ENCODE measurements at regions not wholly inside any gene's neighbourhood (a gene's known extent, or its start where the extent isn't known, plus 50 kb on each side); places are given as distances from the start of the nearest gene placed in this dataset.
A peak's percentile ranks its signal among the peaks of the same experiment; 100 is the strongest.
"Not testable (repeated sequence)": the region's sequence is repeated elsewhere in the genome, so short reads cannot be mapped to it uniquely, and the experiment has no call there.

DNA sequence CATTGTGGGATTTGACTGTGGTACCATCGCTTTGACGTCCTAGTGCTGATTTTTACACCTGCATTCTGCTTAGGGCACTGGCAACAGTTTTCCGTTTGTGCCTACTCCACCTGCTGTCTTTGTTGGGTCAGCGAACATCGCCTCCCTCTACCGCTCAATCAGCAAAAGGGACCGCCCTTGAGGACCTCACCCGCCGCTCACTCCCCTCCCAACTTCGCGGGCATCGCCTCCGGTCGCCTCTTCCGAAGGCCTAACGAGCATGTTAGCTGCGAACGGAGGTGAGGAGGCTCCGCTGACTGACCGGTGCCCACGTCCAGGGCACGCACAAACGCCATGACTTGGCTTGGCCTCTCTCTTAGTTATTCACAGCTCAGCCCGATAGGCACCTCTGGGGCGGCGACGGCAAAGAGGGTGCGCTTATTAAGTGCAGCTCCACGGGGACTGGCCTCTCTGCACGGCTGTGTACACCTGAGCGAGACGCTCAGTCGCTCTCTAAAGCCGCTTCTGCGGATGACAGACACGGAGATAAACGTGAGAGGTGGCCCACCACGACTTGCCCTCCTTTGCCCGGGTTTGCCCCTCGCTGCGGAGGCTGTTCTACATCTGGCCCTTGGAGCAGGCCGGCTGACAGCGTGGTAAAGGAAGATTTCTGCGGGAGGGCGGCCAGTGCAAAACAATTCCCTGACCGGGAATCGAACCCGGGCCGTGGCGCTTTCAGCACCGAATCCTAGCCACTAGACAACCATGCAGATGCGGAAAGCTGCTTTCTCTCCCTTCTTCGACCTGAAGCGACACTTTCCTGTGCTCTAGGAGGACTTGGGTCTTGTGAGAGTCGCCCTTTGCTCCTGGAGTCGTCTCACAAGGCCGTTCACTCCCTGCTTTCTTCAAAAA lies 179.5 kb downstream of the FAM72C start:
- CTCF ChIA-PET; DNase-seq (ENCODE audit: extremely low spot score): not testable (repeated sequence)

DNA sequence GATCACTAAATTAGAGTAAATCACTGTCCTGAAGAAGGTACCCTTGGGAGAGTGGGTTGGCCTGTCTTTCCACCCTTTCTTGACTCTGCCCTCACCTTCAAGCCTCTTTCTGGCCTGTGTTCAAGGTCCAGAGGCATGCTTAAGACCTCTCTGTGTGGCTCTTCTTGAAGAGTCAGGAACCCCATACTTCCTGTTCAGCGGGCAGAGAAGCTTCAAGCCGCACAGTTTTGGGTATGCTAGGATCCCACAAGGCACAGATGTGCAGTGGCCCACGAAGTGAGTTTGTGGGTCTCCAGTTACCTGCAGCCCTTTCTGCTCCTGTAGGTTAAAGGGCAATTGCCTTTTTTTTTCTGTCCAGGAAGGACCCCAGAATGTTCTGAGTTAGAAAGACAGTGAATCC lies 185.4 kb downstream of the FAM72C start:
- DNase-seq (ENCODE audit: extremely low spot score); CTCF ChIA-PET; POLR2A ChIA-PET: not testable (repeated sequence)

More for the DNA sequence above, 179.5 kb downstream of the FAM72C start:
- POLR2A ChIA-PET: not testable (repeated sequence)

DNA sequence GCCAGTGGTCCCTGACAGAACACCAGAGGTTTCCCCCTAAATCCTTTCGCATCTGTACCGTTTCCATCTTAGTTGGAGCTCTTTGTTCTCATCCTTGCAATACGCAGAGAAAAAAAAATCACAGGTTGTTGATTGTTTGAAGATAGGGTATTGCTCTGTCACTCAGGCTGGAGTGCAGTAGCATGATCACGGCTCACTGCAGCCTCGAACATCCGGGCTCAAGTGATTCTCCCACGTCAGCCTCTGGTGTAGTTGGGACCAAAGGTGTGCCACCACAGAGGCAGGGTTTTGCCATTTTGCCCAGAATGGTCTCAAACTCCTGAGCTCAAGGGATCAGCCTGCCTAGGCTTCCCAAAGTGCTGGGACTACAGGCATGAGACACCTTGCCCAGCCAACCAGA lies 185.9 kb downstream of the FAM72C start:
- CTCF ChIA-PET; DNase-seq (ENCODE audit: extremely low spot score); POLR2A ChIA-PET: not testable (repeated sequence)

DNA sequence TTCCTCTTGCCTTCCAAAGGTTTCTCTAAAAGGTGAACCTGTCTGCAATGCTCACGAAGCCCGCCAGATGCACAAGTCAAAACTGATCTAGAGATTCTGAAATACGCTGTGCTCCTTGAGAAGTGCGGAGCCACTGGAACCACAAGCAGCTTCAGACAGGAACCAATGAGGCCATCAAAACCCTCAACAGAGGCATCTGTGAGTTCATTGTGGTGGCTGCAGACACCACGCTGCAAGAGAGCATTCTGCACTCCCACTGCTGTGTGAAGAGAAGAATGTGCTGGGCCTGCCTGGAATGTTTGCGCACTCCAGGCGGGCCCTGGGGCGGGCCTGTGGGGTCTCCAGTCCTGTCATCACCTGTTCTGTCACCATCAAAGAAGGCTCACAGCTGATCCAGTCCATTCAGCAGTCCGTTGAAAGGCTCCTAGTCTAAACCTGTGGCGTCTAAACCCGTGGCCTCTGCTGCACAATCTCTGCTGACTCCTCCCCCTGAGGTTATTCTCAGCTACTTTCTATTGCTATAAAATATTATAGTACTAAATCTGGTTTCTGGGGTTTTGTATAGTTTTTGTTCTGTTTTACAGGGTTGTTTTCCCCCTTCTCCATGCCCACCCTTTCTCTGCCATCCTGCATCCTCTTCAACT lies 187.4 kb downstream of the FAM72C start:
- POLR2A ChIA-PET; CTCF ChIA-PET; DNase-seq (ENCODE audit: extremely low spot score): not testable (repeated sequence)

DNA sequence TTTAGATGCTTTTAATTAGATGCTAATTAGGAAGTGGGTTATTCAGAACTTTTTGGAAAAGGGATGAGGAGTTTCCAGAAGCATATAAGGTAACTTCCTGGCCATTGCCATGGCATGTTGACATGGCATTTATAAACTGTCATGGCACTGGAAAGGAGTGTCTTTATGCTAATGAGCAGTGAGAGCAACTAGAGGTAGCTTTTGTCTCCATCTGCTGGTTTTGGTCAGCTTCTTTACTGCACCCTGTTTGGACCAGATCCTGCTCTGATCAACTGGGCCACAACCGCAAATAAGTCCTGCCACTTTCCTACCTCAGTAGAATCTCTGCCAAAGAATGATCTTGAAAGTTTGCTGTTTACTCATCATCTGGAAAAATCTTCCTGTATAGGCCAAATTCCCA lies 193.6 kb downstream of the FAM72C start:
- CTCF ChIA-PET; DNase-seq (ENCODE audit: extremely low spot score); POLR2A ChIA-PET: not testable (repeated sequence)

DNA sequence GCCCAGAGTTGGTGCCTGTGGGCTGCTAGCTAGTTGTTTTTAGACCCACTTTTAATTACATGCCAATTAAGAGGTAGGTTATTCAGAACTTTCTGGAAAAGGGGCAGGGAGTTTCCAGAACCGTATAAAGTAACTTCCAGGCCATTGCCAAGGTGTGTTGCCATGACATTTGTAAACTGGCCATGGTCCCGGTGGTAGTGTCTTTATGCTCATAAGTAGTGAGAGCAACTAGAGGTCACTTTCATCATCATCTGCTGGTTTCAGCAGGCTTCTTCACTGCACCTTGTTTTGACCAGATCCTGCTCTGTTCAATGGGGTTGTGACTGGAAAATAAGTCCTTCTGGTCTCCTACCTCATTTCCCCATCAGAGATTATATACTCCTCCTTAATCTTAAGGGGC lies 207.0 kb downstream of the FAM72C start:
- POLR2A ChIA-PET; CTCF ChIA-PET; DNase-seq (ENCODE audit: extremely low spot score): not testable (repeated sequence)

DNA sequence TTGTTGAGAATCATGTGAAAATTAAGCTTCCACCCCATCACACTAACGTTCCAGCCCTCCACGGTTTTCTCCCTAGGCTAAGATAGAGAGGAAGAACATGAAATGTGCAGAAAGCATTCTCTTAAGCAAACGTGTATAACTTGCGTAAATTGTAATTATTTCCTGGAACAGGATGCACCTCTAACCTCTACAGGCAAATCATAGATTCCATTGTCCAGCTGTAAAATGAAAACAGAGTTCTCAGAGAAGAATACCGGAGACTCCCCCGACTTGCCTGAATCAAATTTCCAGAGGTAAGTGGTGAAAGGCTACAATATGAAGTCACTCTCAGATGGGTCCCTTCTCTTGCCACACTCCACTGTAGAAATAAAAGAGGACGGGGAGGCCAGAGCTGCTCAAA lies 211.4 kb downstream of the FAM72C start:
- POLR2A ChIA-PET; DNase-seq (ENCODE audit: extremely low spot score); CTCF ChIA-PET: not testable (repeated sequence)

DNA sequence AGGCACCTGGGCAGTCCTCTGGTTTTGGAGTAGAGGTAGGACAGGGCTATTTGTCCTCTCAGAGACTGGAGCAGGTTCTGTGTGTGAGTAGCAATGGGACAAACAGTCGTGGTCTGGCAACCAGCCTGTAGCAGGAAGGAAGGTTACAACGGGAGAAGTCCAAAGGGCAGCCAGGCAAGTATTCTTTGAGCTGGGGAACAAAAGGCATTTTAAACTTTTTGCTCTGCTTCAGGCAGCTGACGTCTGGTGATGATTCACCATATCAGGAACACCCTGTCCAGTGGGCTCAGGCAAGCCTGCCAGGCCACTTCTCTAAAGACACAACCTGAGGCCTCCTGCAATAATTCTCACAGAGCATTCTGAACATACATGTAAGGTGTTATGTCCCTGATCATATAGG lies 215.8 kb downstream of the FAM72C start:
- DNase-seq (ENCODE audit: extremely low spot score); POLR2A ChIA-PET; CTCF ChIA-PET: not testable (repeated sequence)

DNA sequence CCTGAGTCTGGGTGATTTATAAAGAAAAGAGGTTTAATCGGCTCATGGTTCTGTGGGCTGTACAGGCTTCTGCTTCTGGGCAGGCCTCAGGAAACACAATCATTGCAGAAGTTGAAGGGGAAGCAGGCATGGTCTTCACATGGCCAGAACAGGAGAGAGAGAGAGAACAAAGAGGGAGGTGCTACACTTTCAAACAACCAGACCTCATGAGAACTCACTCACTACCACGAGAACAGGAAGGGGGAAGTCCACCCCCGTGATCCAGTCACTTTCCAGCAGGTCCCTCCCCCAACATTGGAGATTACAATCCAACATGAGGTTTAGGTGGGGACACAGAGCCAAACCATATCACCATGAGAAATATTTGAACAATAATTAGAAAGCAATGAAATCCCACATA lies 222.9 kb downstream of the FAM72C start:
- TF ChIP-seq, protein P1, sequence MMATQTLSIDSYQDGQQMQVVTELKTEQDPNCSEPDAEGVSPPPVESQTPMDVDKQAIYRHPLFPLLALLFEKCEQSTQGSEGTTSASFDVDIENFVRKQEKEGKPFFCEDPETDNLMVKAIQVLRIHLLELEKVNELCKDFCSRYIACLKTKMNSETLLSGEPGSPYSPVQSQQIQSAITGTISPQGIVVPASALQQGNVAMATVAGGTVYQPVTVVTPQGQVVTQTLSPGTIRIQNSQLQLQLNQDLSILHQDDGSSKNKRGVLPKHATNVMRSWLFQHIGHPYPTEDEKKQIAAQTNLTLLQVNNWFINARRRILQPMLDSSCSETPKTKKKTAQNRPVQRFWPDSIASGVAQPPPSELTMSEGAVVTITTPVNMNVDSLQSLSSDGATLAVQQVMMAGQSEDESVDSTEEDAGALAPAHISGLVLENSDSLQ (IDR thresholded peaks at IDR 0.05): no peak
- no peak for TF ChIP-seq FOXK2 (IDR thresholded peaks at IDR 0.05)
- no peak for TF ChIP-seq SP1 (IDR thresholded peaks at IDR 0.05)
- TF ChIP-seq TARDBP (IDR thresholded peaks at IDR 0.05): no peak
- TF ChIP-seq HDGF (IDR thresholded peaks at IDR 0.05; ENCODE audit: borderline replicate concordance): no peak
- CTCF ChIA-PET: no interaction called here
- POLR2A ChIA-PET: no interaction called here
- DNase-seq (ENCODE audit: extremely low spot score): no peak

DNA sequence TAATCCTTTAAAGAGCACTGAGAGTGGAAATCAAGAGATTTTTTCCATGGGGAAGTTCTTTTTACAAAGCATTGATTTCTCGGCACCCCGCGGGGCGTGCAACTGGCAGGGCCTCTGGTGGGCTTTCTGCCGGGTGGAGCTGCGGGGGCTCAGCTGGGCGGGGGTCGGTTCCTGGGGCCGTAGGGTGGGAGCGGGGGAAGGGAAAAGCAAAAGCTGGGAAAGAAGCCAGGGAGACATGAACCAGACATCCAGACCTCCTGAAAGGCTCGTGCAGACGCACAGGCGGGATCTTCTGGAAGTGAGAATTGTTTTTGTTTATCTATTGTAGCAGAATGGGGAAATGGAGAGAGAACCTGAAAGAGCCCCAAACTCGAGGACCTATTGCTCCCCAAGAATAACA lies 235.2 kb downstream of the FAM72C start:
- no peak for DNase-seq (ENCODE audit: extremely low spot score)
- POLR2A ChIA-PET: no interaction called here
- TF ChIP-seq SUZ12 (IDR thresholded peaks at IDR 0.05): no peak
- peak; percentile 58; the same call in 1 of the 2 replicates for TF ChIP-seq L3MBTL2 (conservative IDR thresholded peaks at IDR 0.05)
- CTCF ChIA-PET: no interaction called here

DNA sequence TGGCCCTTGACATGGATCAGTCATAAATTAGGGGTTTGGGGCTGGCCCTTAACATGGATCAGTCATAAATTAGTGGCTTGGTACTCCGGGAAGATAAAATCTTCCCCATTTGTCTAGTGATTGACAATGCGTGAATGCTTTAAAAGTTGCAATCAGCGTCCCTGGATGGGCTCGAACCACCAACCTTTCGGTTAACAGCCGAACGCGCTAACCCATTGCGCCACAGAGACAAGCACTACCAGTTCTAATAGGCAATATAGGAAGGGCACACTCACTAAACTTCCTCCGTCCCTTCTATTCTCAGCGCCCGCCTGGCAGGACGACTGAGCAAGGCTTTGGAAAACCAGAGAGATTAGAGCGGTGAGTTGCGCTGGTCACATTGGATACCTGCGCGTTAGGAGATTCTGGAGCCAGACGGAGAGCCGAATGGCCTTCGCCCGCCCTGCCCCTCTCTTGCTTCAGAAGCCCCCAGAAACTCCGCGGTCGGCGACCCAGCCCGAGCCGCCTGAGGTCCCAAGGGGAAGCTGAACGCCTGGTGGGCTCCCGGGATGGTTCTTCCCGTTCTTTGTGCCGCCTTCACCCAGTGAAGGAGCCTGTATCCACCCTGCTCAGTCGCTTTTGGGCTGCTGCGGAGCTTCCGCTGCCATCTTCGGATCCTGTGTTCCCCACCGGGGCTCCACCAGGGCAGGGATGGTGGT lies 235.9 kb downstream of the FAM72C start:
- ChIA-PET POLR2A (no interaction called here), CTCF (no interaction called here)
- no peak for TF ChIP-seq TARDBP (IDR thresholded peaks at IDR 0.05)
- TF ChIP-seq, protein P1 (IDR thresholded peaks at IDR 0.05): peak; percentile 81
- peak; percentile 25 for DNase-seq (ENCODE audit: extremely low spot score)

DNA sequence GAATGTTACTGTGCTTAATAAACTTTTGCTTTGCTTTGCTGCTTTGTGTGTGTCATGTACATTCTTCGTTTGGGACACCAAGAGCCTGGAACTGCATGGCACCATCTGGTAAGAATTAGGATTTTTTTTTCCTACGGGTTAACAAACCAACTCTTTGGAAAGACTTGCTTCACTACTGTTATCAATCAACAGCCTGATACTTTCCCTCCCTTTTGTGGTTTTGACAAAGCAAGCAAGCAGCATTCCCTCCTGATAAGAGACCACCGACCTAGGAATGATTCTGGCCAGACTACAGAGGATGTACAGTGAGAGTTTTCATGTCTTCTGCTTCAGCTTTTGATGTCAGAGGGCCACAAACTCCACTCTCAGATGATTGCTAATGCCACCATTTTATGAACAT lies 237.5 kb downstream of the FAM72C start:
- CTCF ChIA-PET; POLR2A ChIA-PET; DNase-seq (ENCODE audit: extremely low spot score): not testable (repeated sequence)

DNA sequence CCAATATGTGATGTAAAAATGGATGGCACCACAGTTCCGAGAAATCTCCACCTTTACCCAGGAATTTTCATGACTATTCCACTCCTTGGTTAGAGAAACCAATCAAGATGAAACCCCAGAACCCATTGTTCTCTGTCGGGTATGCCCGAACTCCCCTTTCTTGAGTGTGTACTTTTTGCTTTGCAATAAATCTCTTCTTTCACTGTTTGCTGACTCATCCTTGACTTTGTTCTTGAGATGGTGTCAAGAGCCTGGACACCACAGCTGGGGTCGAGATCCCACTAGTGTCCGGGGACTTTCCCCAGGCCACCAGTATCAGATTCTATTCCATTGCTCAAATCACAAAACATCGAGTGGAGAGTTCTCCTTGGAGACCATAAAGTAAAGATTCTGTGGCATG lies 240.9 kb downstream of the FAM72C start:
- DNase-seq (ENCODE audit: extremely low spot score); POLR2A ChIA-PET; CTCF ChIA-PET: not testable (repeated sequence)

DNA sequence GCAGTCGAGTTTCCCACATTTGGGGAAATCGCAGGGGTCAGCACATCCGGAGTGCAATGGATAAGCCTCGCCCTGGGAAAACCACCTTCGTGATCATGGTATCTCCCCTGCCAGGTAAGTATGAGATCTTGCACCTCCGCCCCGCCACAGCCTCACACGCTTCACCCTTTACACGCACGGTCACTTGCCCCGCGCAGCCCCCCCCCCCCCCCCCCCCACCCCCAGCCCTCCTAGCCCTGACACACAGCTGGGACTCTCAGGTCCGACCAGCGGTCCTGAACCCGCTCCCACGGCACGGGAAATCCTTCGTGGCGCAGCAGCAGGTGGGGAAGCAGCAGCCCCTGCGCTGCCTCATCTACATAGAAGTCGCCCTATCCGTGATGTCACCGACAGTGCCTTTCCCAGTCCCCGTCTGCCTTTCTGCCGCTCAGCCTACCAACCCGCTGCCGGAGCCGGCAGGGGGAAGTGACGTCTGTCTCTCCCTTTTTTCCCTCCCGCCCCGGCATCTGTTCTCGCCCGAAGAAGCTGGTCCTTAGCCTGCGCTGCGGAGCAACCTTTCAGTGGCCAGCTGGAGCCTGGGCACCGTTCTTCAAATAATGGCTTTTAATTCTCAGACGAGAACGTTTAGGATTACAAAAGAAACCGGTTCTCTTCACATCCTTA lies 242.2 kb downstream of the FAM72C start:
- CTCF ChIA-PET; POLR2A ChIA-PET; DNase-seq (ENCODE audit: extremely low spot score): not testable (repeated sequence)

DNA sequence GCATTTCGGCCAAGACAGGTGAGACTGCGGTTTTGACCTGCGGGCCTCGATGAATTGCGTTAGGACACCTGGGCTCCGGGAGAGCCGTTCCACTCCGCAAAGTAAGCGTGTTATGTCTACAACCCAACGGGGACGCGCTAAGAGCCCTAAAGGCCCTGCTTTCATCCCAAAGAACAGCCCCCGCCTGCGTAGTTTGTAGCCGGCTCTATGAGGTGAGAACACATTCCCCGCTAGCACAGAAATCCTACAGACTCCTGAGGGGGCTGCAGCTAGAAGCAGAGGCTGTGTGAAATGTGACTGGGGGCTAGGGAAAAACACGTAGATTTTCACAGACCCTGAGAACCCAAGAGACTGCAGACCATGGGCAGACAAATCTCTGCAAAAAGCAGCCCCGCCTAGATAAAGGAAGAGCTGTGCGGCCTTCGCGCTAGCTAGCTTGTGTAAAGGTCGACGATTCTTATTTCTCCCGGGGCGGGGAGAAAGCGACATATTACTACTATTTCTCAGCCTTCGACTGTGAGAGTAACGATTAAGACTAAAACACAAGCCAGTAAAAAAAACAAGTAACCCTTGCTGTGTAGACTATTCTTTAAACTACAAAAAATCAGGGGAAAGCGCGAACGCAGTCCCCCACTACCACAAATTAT lies 242.9 kb downstream of the FAM72C start:
- POLR2A ChIA-PET; DNase-seq (ENCODE audit: extremely low spot score); CTCF ChIA-PET: not testable (repeated sequence)
